ENCODE measurements at regions not wholly inside any gene's neighbourhood (a gene's known extent, or its start where the extent isn't known, plus 50 kb on each side); places are given as distances from the start of the nearest gene placed in this dataset.

GRCh38 chr2:18825838-18826237 lies 236.5 kb upstream of the NT5C1B start:
- 87 to 88% methylated on average over 5 to 7 of the region's 7 CpGs for WGBS, 2 donors (ENCODE audit: low coverage in 1 of 2)
- no peak for DNase-seq
- TF ChIP-seq EP300 (IDR thresholded peaks at IDR 0.05; ENCODE audit: low read depth) (no peak), POLR2AphosphoS5 (IDR thresholded peaks at IDR 0.05) (no peak), CTCF (IDR thresholded peaks at IDR 0.05) (no peak), POLR2A (IDR thresholded peaks at IDR 0.05) (no peak)
- Histone ChIP-seq H3K4me1 (peaks cover 6 to 8% (median 7%) of the 10 kb centered on the region in 4 donors), H3K9me3 (no peaks in the 10 kb centered on the region), H3K36me3 (no peaks in the 10 kb centered on the region), H3K27me3 (no peaks in the 10 kb centered on the region), H3K4me3 (no peak overlapping the region), H3K27ac (no peak overlapping the region)
- intact Hi-C loops (cut with DNase I; ENCODE audit: low total_unique reads) = no loop called here
- in situ Hi-C loops (cut with MboI; ENCODE audit: low pct_ligation_motif_present in 1 of 4, low pct_unique_long_range_greater_than_20kb in 1 of 4, low sequenced_read_pairs in 3 of 4) = no loop called here

- no peak overlapping the region for H3K4me3 ChIP-seq
- DNase-seq = no peak
- intact Hi-C loops (cut with DNase I; ENCODE audit: low total_unique reads) (no loop called here), in situ Hi-C loops (cut with MboI; ENCODE audit: low pct_ligation_motif_present in 1 of 4, low pct_unique_long_range_greater_than_20kb in 1 of 4, low sequenced_read_pairs in 3 of 4) (no loop called here)
- TF ChIP-seq EP300 (IDR thresholded peaks at IDR 0.05; ENCODE audit: low read depth) (no peak), CTCF (IDR thresholded peaks at IDR 0.05) (no peak)
- no peaks in the 10 kb centered on the region for H3K9me3 ChIP-seq
- 94 to 100% methylated on average over 2 of the region's 2 CpGs for WGBS, 2 donors (ENCODE audit: low coverage in 1 of 2)
- H3K27me3 ChIP-seq = no peaks in the 10 kb centered on the region
- no peak overlapping the region for H3K27ac ChIP-seq
- H3K36me3 ChIP-seq = no peaks in the 10 kb centered on the region
- peaks cover 6 to 8% (median 7%) of the 10 kb centered on the region in 4 donors for H3K4me1 ChIP-seq
These were observed 235.5 kb upstream of the NT5C1B start for GRCh38 chr2:18824915-18825314.

- no peak overlapping the region for H3K27ac ChIP-seq
- in situ Hi-C loops (cut with MboI; ENCODE audit: low pct_ligation_motif_present in 1 of 4, low pct_unique_long_range_greater_than_20kb in 1 of 4, low sequenced_read_pairs in 3 of 4) = no loop called here
- peaks cover 2 to 3% (median 2%) of the 10 kb centered on the region in 4 donors for H3K4me1 ChIP-seq
- H3K9me3 ChIP-seq = no peaks in the 10 kb centered on the region
- TF ChIP-seq POLR2A (IDR thresholded peaks at IDR 0.05) (no peak), EP300 (IDR thresholded peaks at IDR 0.05; ENCODE audit: low read depth) (no peak), CTCF (IDR thresholded peaks at IDR 0.05) (no peak), POLR2AphosphoS5 (IDR thresholded peaks at IDR 0.05) (no peak)
- no peak for DNase-seq
- no peak overlapping the region for H3K4me3 ChIP-seq
- 77 to 85% methylated on average over 1 to 2 of the region's 2 CpGs for WGBS, 2 donors (ENCODE audit: low coverage in 1 of 2)
- no peaks in the 10 kb centered on the region for H3K27me3 ChIP-seq
- intact Hi-C loops (cut with DNase I; ENCODE audit: low total_unique reads) = no loop called here
- H3K36me3 ChIP-seq = no peaks in the 10 kb centered on the region
These were observed 235.0 kb upstream of the NT5C1B start for GRCh38 chr2:18824325-18824790.

GRCh38 chr2:18821431-18821830 lies 232.1 kb upstream of the NT5C1B start:
- intact Hi-C loops (cut with DNase I; ENCODE audit: low total_unique reads) (no loop called here), in situ Hi-C loops (cut with MboI; ENCODE audit: low pct_ligation_motif_present in 1 of 4, low pct_unique_long_range_greater_than_20kb in 1 of 4, low sequenced_read_pairs in 3 of 4) (no loop called here)
- no peaks in the 10 kb centered on the region for H3K9me3 ChIP-seq
- H3K4me1 ChIP-seq = no peaks in the 10 kb centered on the region
- no peaks in the 10 kb centered on the region for H3K27me3 ChIP-seq
- TF ChIP-seq POLR2A (IDR thresholded peaks at IDR 0.05) = no peak
- no peak for TF ChIP-seq CTCF (IDR thresholded peaks at IDR 0.05)
- no peak for TF ChIP-seq EP300 (IDR thresholded peaks at IDR 0.05; ENCODE audit: low read depth)
- TF ChIP-seq POLR2AphosphoS5 (IDR thresholded peaks at IDR 0.05) = no peak
- no peak overlapping the region for H3K27ac ChIP-seq
- DNase-seq = no peak
- WGBS, 2 donors (ENCODE audit: low coverage in 1 of 2) = 81 to 83% methylated on average over 1 of the region's 1 CpG
- no peak overlapping the region for H3K4me3 ChIP-seq
- H3K36me3 ChIP-seq = no peaks in the 10 kb centered on the region
